ENCODE measurements at regions not wholly inside any gene's neighbourhood (a gene's known extent, or its start where the extent isn't known, plus 50 kb on each side); places are given as distances from the start of the nearest gene placed in this dataset.
"Not testable (repeated sequence)": the region's sequence is repeated elsewhere in the genome, so short reads cannot be mapped to it uniquely, and the experiment has no call there.

DNA sequence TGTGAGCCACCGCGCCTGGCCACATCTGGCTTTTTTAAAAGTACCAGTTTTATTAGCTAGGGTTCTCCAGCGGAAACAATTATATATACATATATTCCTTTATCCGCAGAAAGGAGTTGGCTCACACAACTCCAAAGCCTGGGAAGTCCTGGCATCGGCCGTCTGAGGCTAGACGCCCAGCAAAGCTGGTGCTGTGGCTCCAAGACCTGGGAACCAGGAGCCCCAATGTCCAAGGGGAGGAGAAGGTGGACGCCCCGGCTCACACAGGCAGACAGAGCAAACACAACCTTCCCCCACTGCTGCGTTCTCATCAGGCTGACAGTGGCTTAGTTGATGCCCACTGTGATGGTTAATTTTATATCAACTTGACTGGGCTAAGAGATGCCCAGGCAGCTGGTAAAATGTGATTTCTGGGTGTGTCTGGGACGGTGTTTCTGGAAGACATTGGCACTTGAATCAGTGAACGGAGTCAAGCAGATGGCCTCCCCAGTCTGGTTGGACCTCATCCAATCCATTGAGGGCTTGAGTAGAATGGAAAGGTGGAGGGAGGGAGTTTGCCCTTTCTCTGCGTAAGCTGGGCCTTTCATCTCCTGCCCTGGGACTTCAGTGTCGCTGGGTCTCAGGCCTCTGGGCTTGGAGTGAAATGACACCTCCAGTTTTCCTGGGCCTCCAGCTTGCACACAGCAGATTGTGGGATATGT, 904.4 kb downstream of the BRD1 start:
- Histone ChIP-seq H3K4me1 (ENCODE audit: insufficient read depth, low read length) (no peaks in the 10 kb centered on the region), H3K9me3 (ENCODE audit: low read depth, low read length) (no peaks in the 10 kb centered on the region), H3K4me3 (ENCODE audit: low read length) (no peak overlapping the region), H3K27me3 (ENCODE audit: insufficient read depth, low read length) (no peaks in the 10 kb centered on the region)

- H3K9me3 ChIP-seq (ENCODE audit: low read depth, low read length) = no peaks in the 10 kb centered on the region
- no peak overlapping the region for H3K4me3 ChIP-seq (ENCODE audit: low read length)
Observed at GRCh38 chr22:48921411-48921903, 906.2 kb downstream of the BRD1 start.

GRCh38 chr22:48920776-48921241, 906.9 kb downstream of the BRD1 start:
- H3K4me1 ChIP-seq (ENCODE audit: insufficient read depth, low read length) = no peaks in the 10 kb centered on the region
- H3K27me3 ChIP-seq (ENCODE audit: insufficient read depth, low read length) = no peaks in the 10 kb centered on the region
- H3K4me3 ChIP-seq (ENCODE audit: low read length) = no peak overlapping the region
- H3K9me3 ChIP-seq (ENCODE audit: low read depth, low read length) = no peaks in the 10 kb centered on the region

More at GRCh38 chr22:48921411-48921903, 906.2 kb downstream of the BRD1 start:
- Histone ChIP-seq H3K27me3 (ENCODE audit: insufficient read depth, low read length) (no peaks in the 10 kb centered on the region), H3K4me1 (ENCODE audit: insufficient read depth, low read length) (no peaks in the 10 kb centered on the region)

GRCh38 chr22:48919851-48920589, 907.7 kb downstream of the BRD1 start:
- no peaks in the 10 kb centered on the region for H3K9me3 ChIP-seq (ENCODE audit: low read depth, low read length)
- H3K27me3 ChIP-seq (ENCODE audit: insufficient read depth, low read length) = peaks cover 4% of the 10 kb centered on the region
- H3K4me3 ChIP-seq (ENCODE audit: low read length) = no peak overlapping the region
- no peaks in the 10 kb centered on the region for H3K4me1 ChIP-seq (ENCODE audit: insufficient read depth, low read length)

DNA sequence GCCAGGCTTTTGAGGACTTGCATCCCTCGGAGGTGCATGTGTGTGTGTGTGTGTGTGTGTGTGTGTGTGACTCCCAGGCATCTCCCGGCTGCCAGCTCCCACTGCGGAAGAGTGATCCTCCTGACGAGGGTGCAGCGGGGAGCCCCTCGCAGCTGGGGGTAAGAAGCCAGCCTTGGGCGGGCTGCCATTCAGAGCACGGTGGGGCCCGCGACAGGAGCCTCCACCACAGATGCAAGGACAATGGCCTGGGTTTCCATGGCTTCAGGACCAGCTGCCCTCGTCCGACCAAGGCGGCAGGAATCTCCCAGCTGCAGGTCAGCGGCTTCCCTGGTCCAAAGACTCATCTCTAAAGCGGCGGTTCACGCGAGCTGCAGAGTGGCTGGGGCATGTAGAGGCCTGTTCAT, 908.5 kb downstream of the BRD1 start:
- Histone ChIP-seq H3K27me3 (ENCODE audit: insufficient read depth, low read length) (peaks cover 4% of the 10 kb centered on the region), H3K9me3 (ENCODE audit: low read depth, low read length) (no peaks in the 10 kb centered on the region), H3K4me1 (ENCODE audit: insufficient read depth, low read length) (no peaks in the 10 kb centered on the region), H3K4me3 (ENCODE audit: low read length) (no peak overlapping the region)

DNA sequence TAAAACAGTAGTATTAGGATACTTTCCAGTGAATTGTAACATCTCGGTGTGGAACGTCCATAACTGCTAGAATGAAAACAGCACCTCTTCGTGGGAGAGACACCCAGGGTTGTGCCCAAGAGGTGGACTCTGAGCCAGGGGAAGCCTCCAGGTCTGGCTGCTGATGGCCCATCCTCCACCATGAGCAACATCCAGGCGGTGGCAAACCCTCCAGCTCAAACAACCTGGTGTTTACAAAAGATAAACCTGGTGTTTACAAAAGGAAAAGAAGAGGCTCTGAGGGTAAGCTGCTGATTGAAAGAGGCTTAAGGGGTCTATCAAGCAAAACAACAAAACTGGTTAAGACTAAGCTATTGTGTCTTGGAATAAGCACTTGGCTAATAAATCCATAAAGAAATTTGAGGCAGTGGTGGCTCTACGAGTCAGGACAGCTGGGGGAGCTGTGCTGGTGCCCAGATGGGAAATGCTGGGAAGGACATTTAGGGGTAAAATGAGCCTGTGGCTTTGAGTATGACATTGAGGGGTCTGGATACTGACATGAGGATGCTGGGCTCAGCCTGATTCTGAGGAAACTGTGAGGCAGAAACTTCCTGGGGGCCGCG, 909.0 kb downstream of the BRD1 start:
- H3K4me1 ChIP-seq (ENCODE audit: insufficient read depth, low read length) = no peaks in the 10 kb centered on the region
- no peak overlapping the region for H3K4me3 ChIP-seq (ENCODE audit: low read length)
- H3K9me3 ChIP-seq (ENCODE audit: low read depth, low read length) = no peaks in the 10 kb centered on the region
- peaks cover 4% of the 10 kb centered on the region for H3K27me3 ChIP-seq (ENCODE audit: insufficient read depth, low read length)

- H3K9me3 ChIP-seq (ENCODE audit: low read depth, low read length); H3K27me3 ChIP-seq (ENCODE audit: insufficient read depth, low read length); H3K4me3 ChIP-seq (ENCODE audit: low read length); H3K4me1 ChIP-seq (ENCODE audit: insufficient read depth, low read length): not testable (repeated sequence)
Observed at GRCh38 chr22:48912356-48913066, 915.2 kb downstream of the BRD1 start.

DNA sequence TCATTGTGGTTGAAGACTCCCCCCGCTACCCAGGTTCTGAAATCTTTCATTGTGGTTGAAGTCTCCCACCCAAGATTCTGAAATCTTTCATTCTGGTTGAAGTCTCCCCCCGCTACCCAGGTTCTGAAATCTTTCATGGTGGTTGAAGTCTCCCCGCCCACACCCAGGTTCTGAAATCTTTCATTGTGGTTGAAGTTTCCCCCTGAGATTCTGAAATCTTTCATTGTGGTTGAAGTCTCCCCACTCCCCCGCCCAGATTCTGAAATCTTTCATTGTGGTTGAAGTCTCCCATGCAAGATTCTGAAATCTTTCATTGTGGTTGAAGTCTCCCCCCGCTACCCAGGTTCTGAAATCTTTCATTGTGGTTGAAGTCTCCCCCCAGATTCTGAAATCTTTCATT, 916.0 kb downstream of the BRD1 start:
- not testable (repeated sequence) for H3K27me3 ChIP-seq (ENCODE audit: insufficient read depth, low read length); H3K4me1 ChIP-seq (ENCODE audit: insufficient read depth, low read length); H3K9me3 ChIP-seq (ENCODE audit: low read depth, low read length); H3K4me3 ChIP-seq (ENCODE audit: low read length)

- not testable (repeated sequence) for H3K4me1 ChIP-seq (ENCODE audit: insufficient read depth, low read length); H3K9me3 ChIP-seq (ENCODE audit: low read depth, low read length); H3K27me3 ChIP-seq (ENCODE audit: insufficient read depth, low read length); H3K4me3 ChIP-seq (ENCODE audit: low read length)
Observed at GRCh38 chr22:48911067-48911466, 916.6 kb downstream of the BRD1 start.

GRCh38 chr22:48908547-48908946, 919.1 kb downstream of the BRD1 start:
- Histone ChIP-seq H3K4me1 (ENCODE audit: insufficient read depth, low read length) (no peaks in the 10 kb centered on the region), H3K27me3 (ENCODE audit: insufficient read depth, low read length) (no peaks in the 10 kb centered on the region), H3K9me3 (ENCODE audit: low read depth, low read length) (no peaks in the 10 kb centered on the region), H3K4me3 (ENCODE audit: low read length) (no peak overlapping the region)

DNA sequence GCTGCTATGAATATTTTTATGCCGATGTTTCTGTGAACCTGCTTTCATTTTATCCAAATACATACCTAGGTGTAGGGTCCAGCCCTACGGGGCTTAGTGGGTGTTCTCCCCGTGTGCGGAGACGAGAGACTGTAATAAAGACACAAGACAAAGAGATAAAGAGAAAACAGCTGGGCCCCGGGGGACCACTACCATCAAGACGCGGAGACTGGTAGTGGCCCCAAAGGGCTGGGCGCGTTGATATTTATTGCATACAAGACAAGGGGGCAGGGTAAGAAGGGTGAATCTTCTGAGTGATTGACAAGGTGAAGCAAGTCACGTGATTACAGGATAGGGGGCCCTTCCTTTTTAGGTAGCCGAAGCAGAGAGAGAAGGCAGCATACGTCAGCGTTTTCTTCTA, 920.1 kb downstream of the BRD1 start:
- H3K4me1 ChIP-seq (ENCODE audit: insufficient read depth, low read length) = no peaks in the 10 kb centered on the region
- H3K27me3 ChIP-seq (ENCODE audit: insufficient read depth, low read length) = no peaks in the 10 kb centered on the region
- no peaks in the 10 kb centered on the region for H3K9me3 ChIP-seq (ENCODE audit: low read depth, low read length)
- H3K4me3 ChIP-seq (ENCODE audit: low read length) = no peak overlapping the region

- H3K9me3 ChIP-seq (ENCODE audit: low read depth, low read length) = no peaks in the 10 kb centered on the region
- H3K4me1 ChIP-seq (ENCODE audit: insufficient read depth, low read length) = no peaks in the 10 kb centered on the region
- H3K27me3 ChIP-seq (ENCODE audit: insufficient read depth, low read length) = no peaks in the 10 kb centered on the region
- no peak overlapping the region for H3K4me3 ChIP-seq (ENCODE audit: low read length)
Observed at GRCh38 chr22:48906216-48906835, 921.3 kb downstream of the BRD1 start.

GRCh38 chr22:48905206-48905975, 922.3 kb downstream of the BRD1 start:
- no peaks in the 10 kb centered on the region for H3K27me3 ChIP-seq (ENCODE audit: insufficient read depth, low read length)
- no peak overlapping the region for H3K4me3 ChIP-seq (ENCODE audit: low read length)
- no peaks in the 10 kb centered on the region for H3K9me3 ChIP-seq (ENCODE audit: low read depth, low read length)
- H3K4me1 ChIP-seq (ENCODE audit: insufficient read depth, low read length) = no peaks in the 10 kb centered on the region

GRCh38 chr22:48902983-48903650, 924.6 kb downstream of the BRD1 start:
- no peaks in the 10 kb centered on the region for H3K4me1 ChIP-seq (ENCODE audit: insufficient read depth, low read length)
- no peak overlapping the region for H3K4me3 ChIP-seq (ENCODE audit: low read length)
- H3K9me3 ChIP-seq (ENCODE audit: low read depth, low read length) = no peaks in the 10 kb centered on the region
- no peaks in the 10 kb centered on the region for H3K27me3 ChIP-seq (ENCODE audit: insufficient read depth, low read length)

Data from mononuclear cell (primary cell).